KMS-11 (cell line): ENCODE measurements at regions not wholly inside any gene's neighbourhood (a gene's known extent, or its start where the extent isn't known, plus 50 kb on each side); places are given as distances from the start of the nearest gene placed in this dataset.
"Not testable (repeated sequence)": the region's sequence is repeated elsewhere in the genome, so short reads cannot be mapped to it uniquely, and the experiment has no call there.

Source experiments
- H2AFZ ChIP-seq: fragments of 200-600 bp; sonication (generic); 2 replicates; pipeline ENCODE4 v1.6.1; 2016; ENCODE audit warnings: antibody characterized with exemption, mixed run types, low read depth
- H3K27ac ChIP-seq: fragments of 200-600 bp; sonication (generic); 2 replicates; pipeline ENCODE4 v1.6.1; 2016; ENCODE audit warnings: mild to moderate bottlenecking, mixed run types
- H3K27me3 ChIP-seq: fragments of 200-600 bp; sonication (generic); 2 replicates; pipeline ENCODE4 v1.6.1; 2017; ENCODE audit warnings: mild to moderate bottlenecking, low read depth, mixed run types, moderate library complexity; ENCODE audit not compliant: insufficient read depth
- H3K36me3 ChIP-seq: fragments of 200-600 bp; sonication (generic); 2 replicates; pipeline ENCODE4 v1.6.1; 2017; ENCODE audit warnings: mild to moderate bottlenecking, mixed run types; ENCODE audit not compliant: insufficient read depth
- H3K4me1 ChIP-seq: fragments of 200-600 bp; sonication (generic); 2 replicates; pipeline ENCODE4 v1.6.1; 2016; ENCODE audit warnings: mild to moderate bottlenecking, low read depth, mixed run types; ENCODE audit not compliant: poor library complexity, severe bottlenecking
- H3K4me2 ChIP-seq: fragments of 200-600 bp; sonication (generic); 2 replicates; pipeline ENCODE4 v1.7.0; 2016; ENCODE audit warnings: mild to moderate bottlenecking, mixed run types
- H3K4me3 ChIP-seq: fragments of 200-600 bp; sonication (generic); IDR thresholded peaks from 2 replicates; pipeline ENCODE4 v1.6.1; 2017; ENCODE audit warnings: low read depth, low read length, mixed read lengths; ENCODE audit not compliant: insufficient read depth
- H3K79me2 ChIP-seq: fragments of 200-600 bp; sonication (generic); 2 replicates; pipeline ENCODE4 v1.6.1; 2016; ENCODE audit warnings: low read depth, mixed run types; ENCODE audit not compliant: insufficient read depth
- H3K9ac ChIP-seq: fragments of 200-600 bp; sonication (generic); 2 replicates; pipeline ENCODE4 v1.6.1; 2016; ENCODE audit warnings: mild to moderate bottlenecking, mixed run types
- H4K20me1 ChIP-seq: fragments of 200-600 bp; sonication (generic); 2 replicates; pipeline ENCODE4 v1.6.1; 2016; ENCODE audit warnings: mild to moderate bottlenecking, mixed run types; ENCODE audit not compliant: insufficient read depth
- CTCF ChIP-seq: fragments of 200-600 bp; sonication (generic); conservative IDR thresholded peaks from 2 replicates; pipeline ENCODE4 v1.6.1; 2017; ENCODE audit warnings: low read depth, mild to moderate bottlenecking, antibody characterized with exemption, low read length, moderate library complexity, mixed read lengths

GRCh38 chr14:38662781-38663180 lies 406.9 kb upstream of the CLEC14A start:
- Histone ChIP-seq H3K27ac (no peak overlapping the region), H3K9ac (no peak overlapping the region), H3K4me3 (no peak overlapping the region), H3K79me2 (no peaks in the 10 kb centered on the region), H2AFZ (no peak overlapping the region), H3K4me1 (no peaks in the 10 kb centered on the region), H3K27me3 (no peaks in the 10 kb centered on the region), H3K4me2 (no peak overlapping the region), H4K20me1 (no peaks in the 10 kb centered on the region), H3K36me3 (no peaks in the 10 kb centered on the region)
- TF ChIP-seq CTCF = no peak

GRCh38 chr14:38646391-38646790 lies 390.5 kb upstream of the CLEC14A start:
- Histone ChIP-seq H3K9ac (no peak overlapping the region), H2AFZ (no peak overlapping the region), H3K79me2 (no peaks in the 10 kb centered on the region), H3K27ac (no peak overlapping the region), H3K4me3 (no peak overlapping the region), H4K20me1 (no peaks in the 10 kb centered on the region), H3K36me3 (no peaks in the 10 kb centered on the region), H3K4me1 (no peaks in the 10 kb centered on the region), H3K27me3 (no peaks in the 10 kb centered on the region), H3K4me2 (no peak overlapping the region)
- no peak for TF ChIP-seq CTCF

GRCh38 chr14:38634913-38635312 lies 379.0 kb upstream of the CLEC14A start:
- not testable (repeated sequence) for H3K4me2 ChIP-seq, H3K4me3 ChIP-seq, H2AFZ ChIP-seq, H4K20me1 ChIP-seq, H3K79me2 ChIP-seq, H3K36me3 ChIP-seq, H3K4me1 ChIP-seq, H3K27me3 ChIP-seq, H3K9ac ChIP-seq, H3K27ac ChIP-seq

GRCh38 chr14:38629412-38629811 lies 373.5 kb upstream of the CLEC14A start:
- H3K9ac ChIP-seq = no peak overlapping the region
- no peaks in the 10 kb centered on the region for H3K79me2 ChIP-seq
- H3K36me3 ChIP-seq = no peaks in the 10 kb centered on the region
- no peak for TF ChIP-seq CTCF
- no peak overlapping the region for H3K4me3 ChIP-seq
- no peak overlapping the region for H3K4me2 ChIP-seq
- no peaks in the 10 kb centered on the region for H3K27me3 ChIP-seq
- H3K4me1 ChIP-seq = no peaks in the 10 kb centered on the region
- H4K20me1 ChIP-seq = no peaks in the 10 kb centered on the region
- H2AFZ ChIP-seq = no peak overlapping the region
- no peak overlapping the region for H3K27ac ChIP-seq

GRCh38 chr14:38627163-38627562 lies 371.3 kb upstream of the CLEC14A start:
- no peaks in the 10 kb centered on the region for H3K27me3 ChIP-seq
- no peak overlapping the region for H3K27ac ChIP-seq
- H3K79me2 ChIP-seq = no peaks in the 10 kb centered on the region
- H3K36me3 ChIP-seq = no peaks in the 10 kb centered on the region
- no peaks in the 10 kb centered on the region for H4K20me1 ChIP-seq
- no peak overlapping the region for H3K4me3 ChIP-seq
- no peak for TF ChIP-seq CTCF
- H3K4me2 ChIP-seq = no peak overlapping the region
- H2AFZ ChIP-seq = no peak overlapping the region
- no peak overlapping the region for H3K9ac ChIP-seq
- H3K4me1 ChIP-seq = no peaks in the 10 kb centered on the region
